GM13977 (cell line): ENCODE measurements at regions not wholly inside any gene's neighbourhood (a gene's known extent, or its start where the extent isn't known, plus 50 kb on each side); places are given as distances from the start of the nearest gene placed in this dataset.

Experiments
- DNase-seq: peaks from one replicate; pipeline ENCODE4 v3.0.0; 2012; ENCODE audit warnings: low spot score
- CTCF ChIP-seq: IDR thresholded peaks from 2 replicates; pipeline ENCODE4 v1.5.1; 2012; ENCODE audit warnings: mild to moderate bottlenecking, control low read depth; ENCODE audit not compliant: insufficient read depth; ENCODE audit errors: extremely low read depth, missing control alignments
- in situ Hi-C: fragments of 300-500 bp; cut with MboI; formaldehyde crosslinking; loops from one replicate; pipeline ENCODE4 v1.12.0; 2022; ENCODE audit warnings: low sequenced_read_pairs, low pct_unique_long_range_greater_than_20kb, mixed read lengths, inconsistent platforms; ENCODE audit not compliant: unreplicated experiment

GRCh38 chr4:127284236-127284635, 348.5 kb upstream of the INTU start:
- TF ChIP-seq CTCF: no peak
- DNase-seq: no peak
- in situ Hi-C loops: no loop called here

GRCh38 chr4:127291316-127291715, 341.4 kb upstream of the INTU start:
- TF ChIP-seq CTCF: no peak
- no peak for DNase-seq
- in situ Hi-C loops: no loop called here

- no peak for DNase-seq
- TF ChIP-seq CTCF: no peak
- in situ Hi-C loops: no loop called here
These were observed 339.3 kb upstream of the INTU start for GRCh38 chr4:127293496-127293895.

- TF ChIP-seq CTCF: no peak
- in situ Hi-C loops: no loop called here
- no peak for DNase-seq
These were observed 328.4 kb upstream of the INTU start for GRCh38 chr4:127304356-127304755.

- in situ Hi-C loops: no loop called here
- TF ChIP-seq CTCF: no peak
- no peak for DNase-seq
These were observed 324.8 kb upstream of the INTU start for GRCh38 chr4:127307996-127308395.

- TF ChIP-seq CTCF: no peak
- no peak for DNase-seq
- in situ Hi-C loops: no loop called here
These were observed 323.2 kb upstream of the INTU start for GRCh38 chr4:127309369-127310102.
